H1 (cell line): ENCODE measurements at regions not wholly inside any gene's neighbourhood (a gene's known extent, or its start where the extent isn't known, plus 50 kb on each side); places are given as distances from the start of the nearest gene placed in this dataset.

Source experiments
- CTCF ChIA-PET: fragments of 300-600 bp; sonication (Branson Sonifier 250); formaldehyde crosslinking; loops from one replicate; lab custom pipeline; 2021; ENCODE audit not compliant: partially characterized antibody; lab: Charles Lee
- POLR2A ChIA-PET: fragments of 300-600 bp; sonication (Branson Sonifier 250); formaldehyde crosslinking; loops from one replicate; lab custom pipeline; 2021; ENCODE audit warnings: inconsistent platforms; ENCODE audit not compliant: partially characterized antibody; lab: Charles Lee
- DNase-seq, 2 experiments: peaks; one replicate each; pipeline versions ENCODE4 v3.0.0 to v3.0.0-alpha.2; 2010 to 2022; ENCODE audit warnings: low spot score in 2 of 2, low read depth in 1 of 2, mixed read lengths in 1 of 2
- FAIRE-seq: peaks from 2 replicates; lab custom pipeline; 2011; peaks lifted over from hg19 to GRCh38; lab: Jason Lieb, UNC
- H2AFZ ChIP-seq: 2 replicates; pipeline ENCODE4 v1.8.1; 2012; ENCODE audit warnings: low read length, inconsistent platforms
- H2AK5ac ChIP-seq: 2 replicates; pipeline ENCODE4 v1.6.1; 2013; ENCODE audit warnings: low read depth, low read length
- H2BK120ac ChIP-seq: replicated peaks from 2 replicates; pipeline ENCODE3; 2013; ENCODE audit warnings: low read depth, low read length, inconsistent platforms
- H2BK12ac ChIP-seq: 2 replicates; pipeline ENCODE4 v1.6.1; 2013; ENCODE audit warnings: low read depth, low read length
- H2BK15ac ChIP-seq: 2 replicates; pipeline ENCODE4 v1.6.1; 2013; ENCODE audit warnings: low read length
- H2BK20ac ChIP-seq: 2 replicates; pipeline ENCODE4 v1.6.1; 2013; ENCODE audit warnings: low read length
- H2BK5ac ChIP-seq: 2 replicates; pipeline ENCODE4 v1.6.1; 2013; ENCODE audit warnings: low read depth, low read length
- H3K14ac ChIP-seq: 2 replicates; pipeline ENCODE4 v1.6.1; 2013; ENCODE audit warnings: inconsistent platforms; ENCODE audit not compliant: insufficient read length
- H3K18ac ChIP-seq: 2 replicates; pipeline ENCODE4 v1.6.1; 2013; ENCODE audit warnings: low read length; ENCODE audit errors: extremely low read depth
- H3K23ac ChIP-seq: 2 replicates; pipeline ENCODE4 v1.6.1; 2013; ENCODE audit warnings: inconsistent platforms; ENCODE audit not compliant: insufficient read length
- H3K23me2 ChIP-seq: 2 replicates; pipeline ENCODE4 v1.6.1; 2013; ENCODE audit warnings: low read depth, low read length
- H3K27ac ChIP-seq: 2 replicates; pipeline ENCODE4 v1.6.1; 2011; ENCODE audit warnings: low read depth, low read length, inconsistent platforms
- H3K27me3 ChIP-seq, 4 experiments: replicated peaks in 1 of 4; 1 replicate in 1 of 4; 2 replicates in 3 of 4; pipeline versions ENCODE4 v1.6.1 to v1.8.1; 2011 to 2013; ENCODE audit warnings: low read length in 3 of 4, mild to moderate bottlenecking in 3 of 4, inconsistent platforms in 2 of 4, mixed read lengths in 2 of 4, moderate library complexity in 1 of 4; ENCODE audit not compliant: control insufficient read depth in 3 of 4, insufficient read depth in 3 of 4; ENCODE audit errors: extremely low read depth in 1 of 4
- H3K36me3 ChIP-seq, 4 experiments: 2 replicates each; pipeline versions ENCODE4 v1.6.1 to v1.8.1; 2011 to 2013; ENCODE audit warnings: mild to moderate bottlenecking in 4 of 4, low read length in 3 of 4, moderate library complexity in 2 of 4, control low read depth in 1 of 4, inconsistent platforms in 1 of 4; ENCODE audit not compliant: insufficient read depth in 4 of 4, control insufficient read depth in 2 of 4
- H3K4ac ChIP-seq: replicated peaks from 2 replicates; pipeline ENCODE3; 2013; ENCODE audit warnings: low read length, low read depth, mixed read lengths, inconsistent platforms; ENCODE audit not compliant: insufficient read length
- H3K4me1 ChIP-seq, 4 experiments: replicated peaks in 1 of 4; 1 replicate in 1 of 4; 2 replicates in 3 of 4; pipeline versions ENCODE4 v1.6.1 to v1.8.1; 2011 to 2013; ENCODE audit warnings: low read length in 3 of 4, inconsistent platforms in 2 of 4, mixed read lengths in 1 of 4; ENCODE audit not compliant: insufficient read depth in 4 of 4, control insufficient read depth in 3 of 4
- H3K4me2 ChIP-seq, 2 experiments: 2 replicates each; pipeline versions ENCODE4 v1.6.1 to v1.8.1; 2011 to 2013; ENCODE audit warnings: low read depth in 2 of 2, low read length in 2 of 2, control low read depth in 1 of 2, inconsistent platforms in 1 of 2, mild to moderate bottlenecking in 1 of 2; ENCODE audit not compliant: insufficient read depth in 1 of 2
- H3K4me3 ChIP-seq, 4 experiments: fragments of 200-600, 300-600 bp in 1 of 4; sonication (generic), shearing (Covaris generic), sonication (Bioruptor Twin) in 1 of 4; 2 replicates each; pipeline versions ENCODE4 v1.5.1 to v1.8.1; 2011 to 2016; ENCODE audit warnings: low read length in 4 of 4, low read depth in 3 of 4, control low read depth in 2 of 4, inconsistent platforms in 2 of 4, mild to moderate bottlenecking in 2 of 4, mixed read lengths in 1 of 4, moderate library complexity in 1 of 4; ENCODE audit not compliant: insufficient read depth in 2 of 4; ENCODE audit errors: extremely low read depth in 1 of 4
- H3K56ac ChIP-seq: replicated peaks from 2 replicates; pipeline ENCODE3; 2013; ENCODE audit warnings: low read depth, mild to moderate bottlenecking, mixed read lengths, low read length, inconsistent platforms; ENCODE audit not compliant: insufficient read length
- H3K79me1 ChIP-seq: 2 replicates; pipeline ENCODE4 v1.6.1; 2013; ENCODE audit warnings: low read depth, low read length, control low read depth
- H3K79me2 ChIP-seq, 2 experiments: 2 replicates each; pipeline versions ENCODE4 v1.6.1 to v1.8.1; 2012 to 2013; ENCODE audit warnings: low read length in 2 of 2, mild to moderate bottlenecking in 2 of 2, inconsistent platforms in 1 of 2; ENCODE audit not compliant: insufficient read depth in 2 of 2, control insufficient read depth in 1 of 2
- H3K9ac ChIP-seq, 4 experiments: replicated peaks in 1 of 4; 1 replicate in 1 of 4; 2 replicates in 3 of 4; pipeline versions ENCODE4 v1.6.1 to v1.8.1; 2011 to 2013; ENCODE audit warnings: low read depth in 3 of 4, low read length in 3 of 4, control low read depth in 2 of 4, mild to moderate bottlenecking in 2 of 4, moderate library complexity in 2 of 4, inconsistent platforms in 1 of 4; ENCODE audit errors: extremely low read depth in 1 of 4
- H3K9me3 ChIP-seq, 2 experiments: 2 replicates each; pipeline versions ENCODE4 v1.6.1 to v1.8.1; 2012 to 2013; ENCODE audit warnings: mild to moderate bottlenecking in 2 of 2, moderate library complexity in 2 of 2, control low read depth in 1 of 2, inconsistent platforms in 1 of 2, low read depth in 1 of 2, low read length in 1 of 2, mixed read lengths in 1 of 2; ENCODE audit not compliant: insufficient read depth in 2 of 2
- H4K20me1 ChIP-seq, 2 experiments: replicated peaks in 1 of 2; 2 replicates each; pipeline versions ENCODE3 to v1.8.1; 2011 to 2013; ENCODE audit warnings: inconsistent platforms in 2 of 2, low read length in 2 of 2, mild to moderate bottlenecking in 1 of 2; ENCODE audit not compliant: insufficient read depth in 2 of 2, control insufficient read depth in 1 of 2
- H4K5ac ChIP-seq: 2 replicates; pipeline ENCODE4 v1.6.1; 2013; ENCODE audit warnings: low read length, low read depth, mixed read lengths, inconsistent platforms; ENCODE audit not compliant: insufficient read length
- H4K8ac ChIP-seq: 2 replicates; pipeline ENCODE4 v1.8.0; 2013; ENCODE audit warnings: mild to moderate bottlenecking, moderate library complexity, low read length, inconsistent platforms; ENCODE audit not compliant: insufficient read depth; ENCODE audit errors: extremely low read depth
- H4K91ac ChIP-seq: replicated peaks from 2 replicates; pipeline ENCODE3; 2013; ENCODE audit warnings: low read length, mixed read lengths, inconsistent platforms; ENCODE audit not compliant: insufficient read length
- BACH1 ChIP-seq: IDR thresholded peaks from 2 replicates; pipeline ENCODE4 v1.6.1; 2012; ENCODE audit warnings: low read length, improper control_type of control experiment
- CHD1 ChIP-seq: IDR thresholded peaks from 2 replicates; pipeline ENCODE4 v1.6.1; 2012; ENCODE audit warnings: low read depth, low read length, improper control_type of control experiment
- HDAC2 ChIP-seq, 2 experiments: fragments of 300-600 bp in 1 of 2; sonication (generic) in 1 of 2; IDR thresholded peaks; 2 replicates each; pipeline ENCODE4 v1.6.1; 2011 to 2012; ENCODE audit warnings: low read depth in 2 of 2, low read length in 2 of 2, mild to moderate bottlenecking in 2 of 2, moderate library complexity in 2 of 2, borderline replicate concordance in 1 of 2, inconsistent platforms in 1 of 2
- JUN ChIP-seq: IDR thresholded peaks from 2 replicates; pipeline ENCODE4 v1.6.1; 2011; ENCODE audit warnings: low read depth, mild to moderate bottlenecking, improper control_type of control experiment, low read length
- KDM1A ChIP-seq: fragments of 200-600, 300-600 bp; sonication (generic); IDR thresholded peaks from 2 replicates; pipeline ENCODE4 v1.7.1; 2016; ENCODE audit warnings: mild to moderate bottlenecking, low read length, borderline replicate concordance
- NANOG ChIP-seq: IDR thresholded peaks from 2 replicates; pipeline ENCODE4 v1.6.1; 2011; ENCODE audit warnings: low read length, low read depth, mild to moderate bottlenecking, inconsistent platforms; ENCODE audit not compliant: insufficient read depth, poor library complexity, severe bottlenecking
- NRF1 ChIP-seq: IDR thresholded peaks from 2 replicates; pipeline ENCODE4 v1.6.1; 2011; ENCODE audit warnings: mild to moderate bottlenecking, low read depth, low read length, improper control_type of control experiment
- POLR2AphosphoS5 ChIP-seq: IDR thresholded peaks from 2 replicates; pipeline ENCODE4 v1.6.1; 2011; ENCODE audit warnings: low read depth, low read length
- POU5F1 ChIP-seq: IDR thresholded peaks from 2 replicates; pipeline ENCODE4 v1.6.1; 2011; ENCODE audit warnings: low read depth, mild to moderate bottlenecking, low read length, moderate library complexity
- RAD21 ChIP-seq, 2 experiments: IDR thresholded peaks in 1 of 2; conservative IDR thresholded peaks in 1 of 2; 2 replicates each; pipeline ENCODE4 v1.6.1; 2011; ENCODE audit warnings: low read depth in 2 of 2, low read length in 2 of 2, improper control_type of control experiment in 1 of 2, inconsistent platforms in 1 of 2, mild to moderate bottlenecking in 1 of 2, moderate library complexity in 1 of 2
- SP2 ChIP-seq: IDR thresholded peaks from 2 replicates; pipeline ENCODE4 v1.6.1; 2012; ENCODE audit warnings: mild to moderate bottlenecking, low read length, inconsistent platforms
- TAF7 ChIP-seq: optimal IDR thresholded peaks from 2 replicates; pipeline ENCODE3; 2011; ENCODE audit warnings: low read depth, mild to moderate bottlenecking, inconsistent platforms, low read length, moderate library complexity, borderline replicate concordance
- TEAD4 ChIP-seq: IDR thresholded peaks from 2 replicates; pipeline ENCODE4 v1.6.1; 2012; ENCODE audit warnings: low read depth, low read length, inconsistent platforms, mixed read lengths
- WGBS, 2 experiments: shearing (Covaris generic) in 1 of 2; methylation state at CpG; one replicate each; pipeline versions ENCODE4 v1.1.6 to v1.1.7; 2013 to 2015; ENCODE audit warnings: low lambda C conversion rate in 2 of 2, mixed read lengths in 2 of 2, inconsistent platforms in 1 of 2, low coverage in 1 of 2, missing lambda C conversion rate in 1 of 2; ENCODE audit not compliant: insufficient replicate concordance in 2 of 2, insufficient coverage in 1 of 2, insufficient read length in 1 of 2; ENCODE audit errors: extremely low coverage in 1 of 2, missing lambda C conversion rate in 1 of 2; 5-methylcytosine and 5-hydroxymethylcytosine counted together

- no peak overlapping the region for H4K5ac ChIP-seq
- no peaks in the 10 kb centered on the region for H3K36me3 ChIP-seq
- no peak overlapping the region for H2BK12ac ChIP-seq
- H3K56ac ChIP-seq = no peak overlapping the region
- no peak overlapping the region for H3K9ac ChIP-seq
- H2BK120ac ChIP-seq = no peak overlapping the region
- H3K79me2 ChIP-seq = no peaks in the 10 kb centered on the region
- POLR2A ChIA-PET = interaction anchor here (1.2 kb wide), 1 partner anchor 10 kb away, joined by 5 read pairs; no protein-coding TSS in a partner anchor
- peak overlapping the region; percentile 36; the same call in 1 of the 2 replicates for H4K8ac ChIP-seq
- H2AK5ac ChIP-seq = 0 out of 2 replicates have a peak overlapping the region, but pooled peaks have one; percentile 75
- H3K4me3 ChIP-seq = no peak overlapping the region
- H2BK15ac ChIP-seq = no peak overlapping the region
- WGBS, 2 experiments = 87% methylated on average over 15 of the region's 15 CpGs; no CpG with 5 or more reads in 1 of the 2 experiments
- no peak for TF ChIP-seq SP2
- no peak for TF ChIP-seq TEAD4
- TF ChIP-seq NANOG = no peak
- TF ChIP-seq TAF7 = no peak
- TF ChIP-seq POU5F1 = no peak
- no peak for TF ChIP-seq KDM1A
- no peak for TF ChIP-seq CHD1
- no peak for TF ChIP-seq RAD21 (IDR thresholded peaks at IDR 0.05 in 1 of 2, conservative IDR thresholded peaks at IDR 0.05 in 1 of 2; ENCODE audit: low read depth in 2 of 2, low read length in 2 of 2)
- TF ChIP-seq JUN = no peak
- no peak for TF ChIP-seq NRF1
- no peak for TF ChIP-seq POLR2AphosphoS5
- TF ChIP-seq BACH1 = no peak
- no peak for TF ChIP-seq HDAC2 (IDR thresholded peaks at IDR 0.05; ENCODE audit: borderline replicate concordance in 1 of 2, low read depth in 2 of 2, low read length in 2 of 2)
- CTCF ChIA-PET = no interaction called here
- H3K4me1 ChIP-seq = peaks cover 0 to 15% (median 5%) of the 10 kb centered on the region in 4 experiments; a peak in 4 of 7 replicates
- H4K91ac ChIP-seq = no peak overlapping the region
- H3K18ac ChIP-seq = no peak overlapping the region
- H3K79me1 ChIP-seq = no peaks in the 10 kb centered on the region
- no peaks in the 10 kb centered on the region for H3K9me3 ChIP-seq
- no peaks in the 10 kb centered on the region for H4K20me1 ChIP-seq
- no peak overlapping the region for H3K14ac ChIP-seq
- no peak overlapping the region for H3K23ac ChIP-seq
- no peak overlapping the region for H3K4ac ChIP-seq
- H2BK5ac ChIP-seq = no peak overlapping the region
- no peaks in the 10 kb centered on the region for H3K23me2 ChIP-seq
- H3K27ac ChIP-seq = no peak overlapping the region
- H2BK20ac ChIP-seq = no peak overlapping the region
- no peak overlapping the region for H3K4me2 ChIP-seq
- no peak for FAIRE-seq
- DNase-seq = no peak
- H2AFZ ChIP-seq = no peak overlapping the region
- no peaks in the 10 kb centered on the region; a peak in 3 of 7 replicates for H3K27me3 ChIP-seq
Measured at GRCh38 chr7:372546-372931, 82.6 kb downstream of the FOXL3 start.
